ENCODE measurements at regions not wholly inside any gene's neighbourhood (a gene's known extent, or its start where the extent isn't known, plus 50 kb on each side); places are given as distances from the start of the nearest gene placed in this dataset.
A peak's percentile ranks its signal among the peaks of the same experiment; 100 is the strongest.
"Not testable (repeated sequence)": the region's sequence is repeated elsewhere in the genome, so short reads cannot be mapped to it uniquely, and the experiment has no call there.

DNA sequence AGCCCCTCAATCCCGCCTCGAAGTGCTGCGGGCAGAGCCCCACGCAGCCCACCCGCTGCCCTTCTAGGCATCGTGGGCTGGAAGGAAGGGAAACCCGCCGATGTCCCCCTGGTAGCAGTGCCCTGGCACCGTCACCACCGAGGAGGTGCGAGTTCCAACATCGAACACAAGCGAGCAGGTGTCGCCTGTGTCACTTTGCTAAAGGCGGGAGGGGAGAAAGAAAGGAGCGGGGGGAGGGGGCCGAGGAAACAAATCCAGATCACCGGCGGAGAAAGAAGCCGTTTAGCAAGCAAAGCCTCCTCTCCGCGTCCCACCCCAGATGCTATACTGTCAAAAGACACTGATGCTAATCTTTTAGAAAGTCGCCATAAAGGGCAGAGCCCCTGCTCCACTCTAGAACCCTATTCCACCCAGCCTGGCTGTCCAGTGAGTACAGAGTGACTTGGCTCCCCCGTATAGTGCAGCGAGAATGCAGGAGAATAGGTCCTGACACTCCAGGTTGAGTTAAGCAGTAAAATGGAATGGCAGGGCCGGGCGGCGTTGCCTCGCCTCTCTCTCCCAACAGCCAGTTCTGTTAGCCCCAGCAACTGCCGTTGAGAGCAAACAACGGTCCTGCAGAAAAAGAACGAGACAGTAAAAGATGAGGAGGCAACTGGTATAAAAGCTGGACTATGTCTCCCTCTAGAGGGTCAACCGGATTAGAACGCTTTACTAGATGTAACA is 67.9 kb upstream of the USP15 start:
- H3K27me3 ChIP-seq (replicated peaks; ENCODE audit: insufficient read depth) = peaks cover 17% of the 10 kb centered on the region
- no peaks in the 10 kb centered on the region for H3K36me3 ChIP-seq
- intact Hi-C loops (cut with DNase I) = no loop called here
- H3K4me3 ChIP-seq = peak overlapping the region; percentile 7 to 14
- TF ChIP-seq POLR2A (IDR thresholded peaks at IDR 0.05) (no peak), POLR2AphosphoS5 (IDR thresholded peaks at IDR 0.05) (peak; percentile 28)
- TF ChIP-seq, protein P1, sequence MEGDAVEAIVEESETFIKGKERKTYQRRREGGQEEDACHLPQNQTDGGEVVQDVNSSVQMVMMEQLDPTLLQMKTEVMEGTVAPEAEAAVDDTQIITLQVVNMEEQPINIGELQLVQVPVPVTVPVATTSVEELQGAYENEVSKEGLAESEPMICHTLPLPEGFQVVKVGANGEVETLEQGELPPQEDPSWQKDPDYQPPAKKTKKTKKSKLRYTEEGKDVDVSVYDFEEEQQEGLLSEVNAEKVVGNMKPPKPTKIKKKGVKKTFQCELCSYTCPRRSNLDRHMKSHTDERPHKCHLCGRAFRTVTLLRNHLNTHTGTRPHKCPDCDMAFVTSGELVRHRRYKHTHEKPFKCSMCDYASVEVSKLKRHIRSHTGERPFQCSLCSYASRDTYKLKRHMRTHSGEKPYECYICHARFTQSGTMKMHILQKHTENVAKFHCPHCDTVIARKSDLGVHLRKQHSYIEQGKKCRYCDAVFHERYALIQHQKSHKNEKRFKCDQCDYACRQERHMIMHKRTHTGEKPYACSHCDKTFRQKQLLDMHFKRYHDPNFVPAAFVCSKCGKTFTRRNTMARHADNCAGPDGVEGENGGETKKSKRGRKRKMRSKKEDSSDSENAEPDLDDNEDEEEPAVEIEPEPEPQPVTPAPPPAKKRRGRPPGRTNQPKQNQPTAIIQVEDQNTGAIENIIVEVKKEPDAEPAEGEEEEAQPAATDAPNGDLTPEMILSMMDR (IDR thresholded peaks at IDR 0.05) = peak; percentile 25 to 66 (median 53)
- no peaks in the 10 kb centered on the region for H3K4me1 ChIP-seq (replicated peaks)
- no peaks in the 10 kb centered on the region for H3K9me3 ChIP-seq
- peak; percentile 42 for DNase-seq (ENCODE audit: low spot score)
- WGBS = under 1% methylated on average over 33 of the region's 34 CpGs
- H3K27ac ChIP-seq = no peak overlapping the region

DNA sequence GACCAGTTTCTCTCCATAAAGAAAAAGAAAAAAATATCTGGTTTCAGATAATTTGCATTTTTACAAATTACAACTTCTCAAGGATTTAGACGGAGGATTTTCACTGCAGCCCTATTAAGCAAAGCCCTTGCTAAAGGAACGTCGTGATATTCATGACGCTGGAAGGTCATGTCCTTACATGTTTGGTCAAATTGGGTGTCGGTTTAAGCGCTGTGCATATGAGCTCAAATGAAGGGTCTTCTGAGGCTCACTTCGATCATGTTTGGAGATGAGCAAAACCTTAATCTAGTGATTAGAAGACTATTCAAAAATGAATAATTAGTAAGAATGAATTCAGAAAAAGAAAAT is 67.3 kb upstream of the USP15 start:
- intact Hi-C loops (cut with DNase I) = no loop called here
- TF ChIP-seq POLR2AphosphoS5 (IDR thresholded peaks at IDR 0.05) (no peak), POLR2A (IDR thresholded peaks at IDR 0.05) (no peak)
- TF ChIP-seq, protein P1 (IDR thresholded peaks at IDR 0.05) = no peak
- Histone ChIP-seq H3K27me3 (replicated peaks; ENCODE audit: insufficient read depth) (peaks cover 17% of the 10 kb centered on the region), H3K4me1 (replicated peaks) (no peaks in the 10 kb centered on the region), H3K36me3 (no peaks in the 10 kb centered on the region), H3K9me3 (no peaks in the 10 kb centered on the region), H3K27ac (no peak overlapping the region), H3K4me3 (no peak overlapping the region)
- DNase-seq (ENCODE audit: low spot score) = no peak
- 11% methylated on average over 7 of the region's 7 CpGs for WGBS

DNA sequence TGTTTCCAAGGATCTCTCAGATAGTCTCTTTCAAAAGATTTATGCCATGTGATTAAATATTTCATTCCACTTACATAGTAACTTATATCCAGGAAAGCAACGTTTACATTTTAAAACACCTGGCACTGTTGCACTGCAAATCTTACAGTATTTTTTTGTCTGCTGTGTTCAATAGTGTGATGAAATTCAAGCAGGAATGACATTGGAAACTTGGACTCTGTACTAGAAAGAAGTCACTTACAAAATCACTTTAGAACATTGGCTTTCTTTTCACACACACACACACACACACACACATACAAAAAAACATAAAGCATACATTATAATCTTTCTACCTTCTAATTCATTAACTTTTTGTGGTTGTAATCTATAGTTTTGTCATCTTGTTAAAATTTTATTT is 66.2 kb upstream of the USP15 start:
- peaks cover 17% of the 10 kb centered on the region for H3K27me3 ChIP-seq (replicated peaks; ENCODE audit: insufficient read depth)
- TF ChIP-seq POLR2AphosphoS5 (IDR thresholded peaks at IDR 0.05) = no peak
- no peak for TF ChIP-seq POLR2A (IDR thresholded peaks at IDR 0.05)
- TF ChIP-seq, protein P1 (IDR thresholded peaks at IDR 0.05) = no peak
- intact Hi-C loops (cut with DNase I) = no loop called here
- 10% methylated on average over 1 of the region's 1 CpG for WGBS
- no peaks in the 10 kb centered on the region for H3K36me3 ChIP-seq
- H3K4me1 ChIP-seq (replicated peaks) = no peaks in the 10 kb centered on the region
- no peaks in the 10 kb centered on the region for H3K9me3 ChIP-seq
- no peak overlapping the region for H3K4me3 ChIP-seq
- no peak overlapping the region for H3K27ac ChIP-seq
- DNase-seq (ENCODE audit: low spot score) = no peak

DNA sequence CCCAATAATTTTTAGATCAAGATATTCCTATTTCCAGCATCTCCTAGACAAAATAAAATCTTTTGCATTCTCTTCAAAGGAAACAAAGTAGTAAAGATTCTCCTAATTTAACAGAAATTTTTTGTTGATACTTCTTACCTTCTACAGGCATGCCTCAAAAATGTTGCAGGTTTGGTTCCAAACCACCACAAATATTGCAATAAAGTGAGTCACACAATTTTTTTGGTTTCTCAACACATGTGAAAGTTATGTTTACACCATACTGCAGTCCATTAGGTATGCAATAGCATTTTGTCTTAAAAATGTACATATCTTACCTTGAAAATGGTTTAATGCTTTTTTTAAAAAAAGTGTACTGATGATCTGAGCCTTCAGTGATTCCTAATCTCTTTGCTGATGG is 65.6 kb upstream of the USP15 start:
- Histone ChIP-seq H3K27ac (no peak overlapping the region), H3K36me3 (no peaks in the 10 kb centered on the region), H3K4me3 (no peak overlapping the region), H3K9me3 (no peaks in the 10 kb centered on the region), H3K27me3 (replicated peaks; ENCODE audit: insufficient read depth) (peaks cover 13% of the 10 kb centered on the region), H3K4me1 (replicated peaks) (no peaks in the 10 kb centered on the region)
- intact Hi-C loops (cut with DNase I) = no loop called here
- TF ChIP-seq POLR2A (IDR thresholded peaks at IDR 0.05) = no peak
- no peak for TF ChIP-seq POLR2AphosphoS5 (IDR thresholded peaks at IDR 0.05)
- TF ChIP-seq, protein P1 (IDR thresholded peaks at IDR 0.05) = no peak
- DNase-seq (ENCODE audit: low spot score) = no peak

DNA sequence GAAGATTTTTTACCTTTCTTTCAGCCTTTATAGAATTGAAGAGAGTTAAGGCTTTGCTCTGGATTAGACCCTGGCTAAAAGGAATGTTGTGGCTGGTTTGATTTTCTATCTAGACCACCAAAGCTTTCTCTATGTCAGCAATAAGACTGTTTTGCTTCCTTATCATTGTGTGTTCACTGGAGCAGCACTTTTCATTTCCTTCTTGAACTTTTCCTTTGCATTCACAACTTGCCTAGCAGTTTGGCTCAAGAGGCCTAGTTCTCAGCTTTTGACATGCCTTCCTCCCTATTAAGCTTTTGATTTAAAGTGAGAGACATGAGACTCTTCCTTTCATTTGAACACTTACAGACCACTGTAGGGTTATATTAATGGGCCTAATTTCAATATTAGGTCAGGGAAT is 64.1 kb upstream of the USP15 start:
- no peak overlapping the region for H3K27ac ChIP-seq
- DNase-seq (ENCODE audit: low spot score) = no peak
- intact Hi-C loops (cut with DNase I) = no loop called here
- no peak for TF ChIP-seq POLR2AphosphoS5 (IDR thresholded peaks at IDR 0.05)
- TF ChIP-seq, protein P1 (IDR thresholded peaks at IDR 0.05) = no peak
- no peak for TF ChIP-seq POLR2A (IDR thresholded peaks at IDR 0.05)
- H3K36me3 ChIP-seq = no peaks in the 10 kb centered on the region
- no peak overlapping the region for H3K4me3 ChIP-seq
- H3K9me3 ChIP-seq = no peaks in the 10 kb centered on the region
- peaks cover 2% of the 10 kb centered on the region for H3K27me3 ChIP-seq (replicated peaks; ENCODE audit: insufficient read depth)
- H3K4me1 ChIP-seq (replicated peaks) = no peaks in the 10 kb centered on the region

GRCh38 chr12:62202861-62203260 is 57.3 kb upstream of the USP15 start:
- H3K4me1 ChIP-seq (replicated peaks); H3K4me3 ChIP-seq; intact Hi-C loops (cut with DNase I); H3K36me3 ChIP-seq; H3K27ac ChIP-seq; H3K9me3 ChIP-seq; DNase-seq (ENCODE audit: low spot score); H3K27me3 ChIP-seq (replicated peaks; ENCODE audit: insufficient read depth): not testable (repeated sequence)
- WGBS = 89% methylated on average over 3 of the region's 3 CpGs

Measured in prostate gland (tissue), 2 donors.